HepG2 (cell line): ENCODE measurements at regions not wholly inside any gene's neighbourhood (a gene's known extent, or its start where the extent isn't known, plus 50 kb on each side); places are given as distances from the start of the nearest gene placed in this dataset.

Experiments used
- ATAC-seq: fragments of 200-7000 bp; cut with Tn5 transposase; 3 replicates; pipeline ENCODE4 v1.9.1; 2020; ENCODE audit warnings: mild to moderate bottlenecking, moderate library complexity
- BruUV-seq: library from RNA; stranded (reverse); fragments of 400-500 nt; replicated peaks from 2 replicates; lab custom pipeline; 2021; lab: Mats Ljungman, UMichigan
- CTCF ChIA-PET: fragments of 300-600 bp; formaldehyde crosslinking; extraction: SDS; loops from one replicate; lab custom pipeline; 2021; ENCODE audit warnings: low total read pairs, inconsistent platforms, low intra/inter-chr PET ratio; lab: Yijun Ruan, JAX
- POLR2A ChIA-PET: fragments of 350-600 bp; sonication (Branson Sonifier 250); formaldehyde crosslinking; loops from one replicate; lab custom pipeline; 2020; ENCODE audit warnings: antibody characterized with exemption, inconsistent platforms; lab: Yijun Ruan, JAX
- DNase-seq: peaks from one replicate; pipeline ENCODE4 v3.0.0-alpha.2; 2015; ENCODE audit warnings: low spot score
- FAIRE-seq: peaks from 3 replicates; lab custom pipeline; 2011; peaks lifted over from hg19 to GRCh38; lab: Jason Lieb, UNC
- H2AFZ ChIP-seq: one replicate; pipeline ENCODE4 v1.6.1; 2011; ENCODE audit warnings: low read length, inconsistent platforms
- H3K27ac ChIP-seq: fragments of 300-600 bp; 3 replicates; pipeline ENCODE4 v1.8.0; 2011; ENCODE audit warnings: mixed run types, mild to moderate bottlenecking, mixed read lengths, low read length, inconsistent platforms; ENCODE audit not compliant: insufficient read depth; ENCODE audit errors: extremely low read length
- H3K27me3 ChIP-seq, 2 experiments: fragments of 200-600 bp in 1 of 2; 2 replicates in 1 of 2; 3 replicates in 1 of 2; pipeline versions ENCODE4 v1.6.0 to v1.8.0; 2011; ENCODE audit warnings: low read length in 2 of 2, mild to moderate bottlenecking in 2 of 2, moderate library complexity in 2 of 2, inconsistent platforms in 1 of 2; ENCODE audit not compliant: insufficient read depth in 2 of 2, control insufficient read depth in 1 of 2
- H3K36me3 ChIP-seq, 2 experiments: fragments of 200-600 bp in 1 of 2; replicated peaks in 1 of 2; 2 replicates in 1 of 2; 3 replicates in 1 of 2; pipeline versions ENCODE4 v1.5.1 to v1.8.0; 2011; ENCODE audit warnings: low read length in 2 of 2, inconsistent platforms in 1 of 2; ENCODE audit not compliant: insufficient read depth in 2 of 2, control insufficient read depth in 1 of 2
- H3K4me1 ChIP-seq: 2 replicates; pipeline ENCODE4 v1.5.1; 2012; ENCODE audit warnings: low read length, inconsistent platforms; ENCODE audit not compliant: insufficient read depth
- H3K4me2 ChIP-seq: 2 replicates; pipeline ENCODE4 v1.6.0; 2011; ENCODE audit warnings: low read depth, low read length, inconsistent platforms
- H3K4me3 ChIP-seq, 3 experiments: fragments of 200-600 bp in 1 of 3; sonication (generic), shearing (Covaris generic) in 1 of 3; replicated peaks in 1 of 3; 2 replicates each; pipeline ENCODE4 v1.5.1; 2011 to 2016; ENCODE audit warnings: low read length in 3 of 3, inconsistent platforms in 2 of 3, low read depth in 2 of 3, mild to moderate bottlenecking in 2 of 3, control low read depth in 1 of 3, mixed read lengths in 1 of 3; ENCODE audit not compliant: insufficient read depth in 1 of 3
- H3K79me2 ChIP-seq: one replicate; pipeline ENCODE4 v1.6.1; 2011; ENCODE audit warnings: low read length, inconsistent platforms; ENCODE audit not compliant: insufficient read depth
- H3K9ac ChIP-seq: 2 replicates; pipeline ENCODE4 v1.6.0; 2011; ENCODE audit warnings: mild to moderate bottlenecking, low read depth, low read length, inconsistent platforms; ENCODE audit not compliant: insufficient read depth
- H3K9me3 ChIP-seq: 2 replicates; pipeline ENCODE4 v1.5.1; 2012; ENCODE audit warnings: mild to moderate bottlenecking, low read length
- H4K20me1 ChIP-seq: 2 replicates; pipeline ENCODE4 v1.6.0; 2011; ENCODE audit warnings: inconsistent platforms, mild to moderate bottlenecking, low read length, moderate library complexity; ENCODE audit not compliant: insufficient read depth
- ATRX ChIP-seq: sonication (generic); formaldehyde crosslinking; IDR thresholded peaks from 2 replicates; pipeline ENCODE4 v1.4.0; 2020; ENCODE audit warnings: missing genetic modification reagents, borderline replicate concordance
- MAFK ChIP-seq, 2 experiments: IDR thresholded peaks in 1 of 2; conservative IDR thresholded peaks in 1 of 2; 2 replicates each; pipeline ENCODE4 v1.6.1; 2011; ENCODE audit warnings: improper control_type of control experiment in 2 of 2, low read length in 2 of 2
- REPIN1 ChIP-seq: sonication (generic); formaldehyde crosslinking; IDR thresholded peaks from 2 replicates; pipeline ENCODE4 v1.8.0; 2022; ENCODE audit warnings: missing genetic modification reagents, low read depth, mild to moderate bottlenecking, borderline replicate concordance
- RFXAP ChIP-seq: sonication (generic); formaldehyde crosslinking; IDR thresholded peaks from 2 replicates; pipeline ENCODE4 v1.4.0; 2020; ENCODE audit warnings: missing genetic modification reagents, borderline replicate concordance
- SATB2 ChIP-seq: sonication (generic); formaldehyde crosslinking; IDR thresholded peaks from 2 replicates; pipeline ENCODE4 v1.5.0; 2020; ENCODE audit warnings: missing genetic modification reagents
- U2AF1 ChIP-seq: fragments of 200-400 bp; formaldehyde crosslinking; optimal IDR thresholded peaks from 2 replicates; pipeline ENCODE3; 2017; ENCODE audit warnings: mild to moderate bottlenecking, low read depth, low read length
- ZMYM3 ChIP-seq: sonication (generic); formaldehyde crosslinking; IDR thresholded peaks from 2 replicates; pipeline ENCODE4 v1.5.1; 2020; ENCODE audit warnings: mild to moderate bottlenecking, missing genetic modification reagents
- ZNF24 ChIP-seq: fragments of 450-650 bp; IDR thresholded peaks from 2 replicates; pipeline ENCODE4 v1.6.1; 2017; ENCODE audit warnings: antibody characterized with exemption, mild to moderate bottlenecking
- ZNF343 ChIP-seq: sonication (generic); formaldehyde crosslinking; IDR thresholded peaks from 2 replicates; pipeline ENCODE4 v1.4.0; 2020; ENCODE audit warnings: mild to moderate bottlenecking, missing genetic modification reagents
- ZNF556 ChIP-seq: sonication (generic); formaldehyde crosslinking; IDR thresholded peaks from 2 replicates; pipeline ENCODE4 v1.4.0; 2020; ENCODE audit warnings: mild to moderate bottlenecking, missing genetic modification reagents, borderline replicate concordance
- ZNF563 ChIP-seq: sonication (generic); formaldehyde crosslinking; IDR thresholded peaks from 2 replicates; pipeline ENCODE4 v1.8.0; 2022; ENCODE audit warnings: mild to moderate bottlenecking, moderate library complexity, missing genetic modification reagents
- ZNF567 ChIP-seq: sonication (generic); formaldehyde crosslinking; IDR thresholded peaks from 2 replicates; pipeline ENCODE4 v1.8.1; 2023; ENCODE audit warnings: mild to moderate bottlenecking, missing genetic modification reagents, borderline replicate concordance
- ZNF629 ChIP-seq: sonication (generic); formaldehyde crosslinking; conservative IDR thresholded peaks from 2 replicates; pipeline ENCODE4 v1.5.0; 2020; ENCODE audit warnings: missing genetic modification reagents
- WGBS: methylation state at CpG from one replicate; pipeline ENCODE4 v1.1.6; 2017; ENCODE audit warnings: low lambda C conversion rate; 5-methylcytosine and 5-hydroxymethylcytosine counted together
- in situ Hi-C: cut with HindIII; loops from 2 replicates; pipeline ENCODE4 v1.10.0; 2017; ENCODE audit warnings: low pct_unique_long_range_greater_than_20kb; ENCODE audit not compliant: extremely low pct_ligation_motif_present
- intact Hi-C: fragments of 100-400 bp; cut with micrococcal nuclease; formaldehyde crosslinking; loops from one replicate; pipeline ENCODE4 v1.10.0; 2022; ENCODE audit not compliant: unreplicated experiment
- TF ChIP-seq, protein P1 (sequence below): sonication (generic); formaldehyde crosslinking; IDR thresholded peaks from 2 replicates; pipeline ENCODE4; 2020; ENCODE audit warnings: missing genetic modification reagents, mild to moderate bottlenecking, borderline replicate concordance

DNA sequence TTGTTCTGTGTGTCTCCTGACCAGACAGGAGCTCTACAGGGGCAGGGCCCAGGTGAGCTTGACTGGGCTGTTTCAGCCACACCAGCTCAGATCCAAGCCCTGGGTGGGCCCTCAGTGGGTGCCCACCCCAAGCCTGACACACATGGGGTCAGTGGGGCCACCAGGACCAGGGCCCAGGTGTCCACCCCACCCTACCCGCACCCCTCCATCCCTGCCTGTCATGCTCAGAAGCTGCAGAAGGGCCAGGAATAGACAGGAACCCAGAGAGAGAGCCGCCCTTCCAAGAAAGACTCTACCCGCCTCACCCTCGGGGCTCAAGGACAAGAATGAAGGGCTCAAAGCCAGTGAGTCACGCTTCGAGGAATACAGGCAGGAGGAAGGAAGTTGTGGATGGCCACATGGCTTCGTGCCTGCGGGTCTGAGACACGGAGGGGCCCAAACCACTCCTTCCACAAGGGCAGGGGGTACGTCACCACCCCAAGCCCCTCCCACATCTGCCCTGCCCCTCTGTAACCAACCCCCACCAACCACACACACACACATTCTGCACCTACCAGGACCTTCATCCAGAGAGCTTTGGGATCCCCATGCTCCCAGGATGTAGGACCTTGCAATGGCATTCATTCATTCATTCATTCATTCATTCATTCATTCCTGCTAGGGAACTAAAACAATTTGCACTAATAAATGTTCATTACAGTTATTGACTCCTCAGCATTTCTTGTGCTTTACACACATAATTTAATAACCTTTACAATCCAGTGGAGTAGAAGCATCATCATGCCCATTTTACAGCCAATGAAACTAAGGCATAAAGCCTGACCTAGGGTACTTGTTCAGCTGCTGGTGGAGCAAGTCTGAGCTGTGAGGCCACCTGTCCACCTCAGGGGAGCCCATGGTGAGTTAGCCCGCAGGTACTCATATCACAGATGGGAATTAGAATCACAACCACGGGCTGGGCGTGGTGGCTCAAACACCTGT lies 55.9 kb upstream of the STXBP1 start:
- POLR2A ChIA-PET = no interaction called here
- H3K27me3 ChIP-seq = no peaks in the 10 kb centered on the region
- H3K9me3 ChIP-seq = no peaks in the 10 kb centered on the region
- no peak for TF ChIP-seq ZMYM3
- peak; percentile 23 to 45; a peak in 1 of 4 replicates for TF ChIP-seq MAFK (conservative IDR thresholded peaks at IDR 0.05 in 1 of 2, IDR thresholded peaks at IDR 0.05 in 1 of 2; ENCODE audit: low read length in 2 of 2)
- TF ChIP-seq ZNF24 = peak; percentile 53
- TF ChIP-seq SATB2 (CRISPR knock-in tag) = no peak
- peak; percentile 70 for TF ChIP-seq ZNF629 (CRISPR knock-in tag)
- no peak for TF ChIP-seq ZNF343
- H2AFZ ChIP-seq = no peak overlapping the region
- no peak overlapping the region for H3K4me3 ChIP-seq
- peaks cover 30% of the 10 kb centered on the region for H3K4me1 ChIP-seq
- ATAC-seq = no peak
- CTCF ChIA-PET = no interaction called here
- H3K79me2 ChIP-seq = peaks cover 23% of the 10 kb centered on the region
- no TSS peak for BruUV-seq
- no peak for DNase-seq
- no peak overlapping the region for H3K27ac ChIP-seq
- no peak overlapping the region for H3K9ac ChIP-seq
- no peak for FAIRE-seq
- intact Hi-C loops (no loop called here), in situ Hi-C loops (no loop called here)
- 97% methylated on average over 10 of the region's 13 CpGs for WGBS
- H3K4me2 ChIP-seq = no peak overlapping the region
- H3K36me3 ChIP-seq = peaks cover 16 to 17% of the 10 kb centered on the region in 2 experiments; a peak in 4 of 5 replicates
- peaks cover 27% of the 10 kb centered on the region; the same call in 1 of the 2 replicates for H4K20me1 ChIP-seq

DNA sequence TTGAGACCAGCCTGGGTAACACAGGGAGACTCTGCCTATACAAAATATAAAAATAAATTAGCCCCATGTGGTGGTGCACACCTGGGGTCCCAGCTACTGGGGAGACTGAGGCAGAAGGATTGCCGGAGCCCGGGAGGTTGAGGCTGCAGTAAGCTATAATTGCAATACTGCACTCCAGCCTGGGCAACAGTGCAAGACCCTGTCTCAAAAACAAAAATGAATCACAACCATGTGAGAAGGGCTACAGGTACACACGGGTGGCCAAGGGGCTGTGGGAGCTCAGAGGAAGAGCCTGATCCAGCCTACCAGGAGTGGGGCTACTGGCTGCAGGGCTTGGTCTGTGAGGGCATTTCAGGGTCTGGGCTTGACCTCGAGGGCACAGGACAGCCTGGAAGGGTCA lies 55.2 kb upstream of the STXBP1 start:
- ATAC-seq (no peak), FAIRE-seq (no peak)
- Histone ChIP-seq H4K20me1 (peaks cover 31% of the 10 kb centered on the region), H3K9me3 (no peaks in the 10 kb centered on the region), H3K9ac (no peak overlapping the region), H3K27me3 (no peaks in the 10 kb centered on the region), H2AFZ (no peak overlapping the region), H3K4me1 (peaks cover 37% of the 10 kb centered on the region)
- WGBS = 93% methylated on average over 3 of the region's 4 CpGs
- TF ChIP-seq, protein P1, sequence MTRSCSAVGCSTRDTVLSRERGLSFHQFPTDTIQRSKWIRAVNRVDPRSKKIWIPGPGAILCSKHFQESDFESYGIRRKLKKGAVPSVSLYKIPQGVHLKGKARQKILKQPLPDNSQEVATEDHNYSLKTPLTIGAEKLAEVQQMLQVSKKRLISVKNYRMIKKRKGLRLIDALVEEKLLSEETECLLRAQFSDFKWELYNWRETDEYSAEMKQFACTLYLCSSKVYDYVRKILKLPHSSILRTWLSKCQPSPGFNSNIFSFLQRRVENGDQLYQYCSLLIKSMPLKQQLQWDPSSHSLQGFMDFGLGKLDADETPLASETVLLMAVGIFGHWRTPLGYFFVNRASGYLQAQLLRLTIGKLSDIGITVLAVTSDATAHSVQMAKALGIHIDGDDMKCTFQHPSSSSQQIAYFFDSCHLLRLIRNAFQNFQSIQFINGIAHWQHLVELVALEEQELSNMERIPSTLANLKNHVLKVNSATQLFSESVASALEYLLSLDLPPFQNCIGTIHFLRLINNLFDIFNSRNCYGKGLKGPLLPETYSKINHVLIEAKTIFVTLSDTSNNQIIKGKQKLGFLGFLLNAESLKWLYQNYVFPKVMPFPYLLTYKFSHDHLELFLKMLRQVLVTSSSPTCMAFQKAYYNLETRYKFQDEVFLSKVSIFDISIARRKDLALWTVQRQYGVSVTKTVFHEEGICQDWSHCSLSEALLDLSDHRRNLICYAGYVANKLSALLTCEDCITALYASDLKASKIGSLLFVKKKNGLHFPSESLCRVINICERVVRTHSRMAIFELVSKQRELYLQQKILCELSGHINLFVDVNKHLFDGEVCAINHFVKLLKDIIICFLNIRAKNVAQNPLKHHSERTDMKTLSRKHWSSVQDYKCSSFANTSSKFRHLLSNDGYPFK = no peak
- no peak for TF ChIP-seq RFXAP (CRISPR knock-in tag)
- TF ChIP-seq U2AF1 = no peak
- no peak for TF ChIP-seq ZNF567 (CRISPR knock-in tag)
- TF ChIP-seq ZNF563 (CRISPR knock-in tag) = no peak
- TF ChIP-seq REPIN1 = no peak
- TF ChIP-seq ATRX = no peak
- TF ChIP-seq ZNF556 = no peak
- TF ChIP-seq, all 625 proteins: peak for 0
- Histone ChIP-seq H3K79me2 (peaks cover 30% of the 10 kb centered on the region), H3K4me3 (no peak overlapping the region), H3K27ac (no peak overlapping the region), H3K36me3 (peaks cover 16 to 20% of the 10 kb centered on the region in 2 experiments; a peak in 4 of 5 replicates), H3K4me2 (no peak overlapping the region)
- BruUV-seq = no TSS peak
- in situ Hi-C loops = no loop called here
- intact Hi-C loops = no loop called here
- no peak for DNase-seq
- ChIA-PET CTCF (no interaction called here), POLR2A (interaction anchor here (2.6 kb wide), 1 partner anchor 22 kb away, joined by 6 read pairs; no protein-coding TSS in a partner anchor)
